SK-N-SH (cell line): ENCODE measurements at regions not wholly inside any gene's neighbourhood (a gene's known extent, or its start where the extent isn't known, plus 50 kb on each side); places are given as distances from the start of the nearest gene placed in this dataset.

ENCODE experiments used
- ELF1 ChIP-seq: IDR thresholded peaks from 2 replicates; pipeline ENCODE4 v1.4.0; 2012
- EZH2phosphoT487 ChIP-seq: fragments of 200-600 bp; sonication (generic); IDR thresholded peaks from 2 replicates; pipeline ENCODE4 v1.6.1; 2017; ENCODE audit warnings: low read depth, mixed run types, mild to moderate bottlenecking, antibody characterized with exemption, moderate library complexity, borderline replicate concordance
- FOXM1 ChIP-seq: IDR thresholded peaks from 2 replicates; pipeline ENCODE4 v1.4.0; 2012; ENCODE audit warnings: low read depth, mild to moderate bottlenecking
- NFIC ChIP-seq: IDR thresholded peaks from 2 replicates; pipeline ENCODE4 v1.4.0; 2012; ENCODE audit warnings: borderline replicate concordance
- POLR2AphosphoS5 ChIP-seq: IDR thresholded peaks from 2 replicates; pipeline ENCODE4 v1.6.1; 2012; ENCODE audit warnings: low read depth, low read length
- RAD21 ChIP-seq: IDR thresholded peaks from 2 replicates; pipeline ENCODE4 v1.6.1; 2012; ENCODE audit warnings: mild to moderate bottlenecking, low read length
- TF ChIP-seq, protein P1 (sequence below): fragments of 200-600 bp; sonication (generic); IDR thresholded peaks from 2 replicates; pipeline ENCODE4 v1.6.1; 2017; ENCODE audit warnings: antibody characterized with exemption, mild to moderate bottlenecking, moderate library complexity
- TF ChIP-seq, protein P2 (sequence below): IDR thresholded peaks from 2 replicates; pipeline ENCODE4 v1.4.0; 2012; ENCODE audit warnings: low read depth, borderline replicate concordance
- TF ChIP-seq, protein P3 (sequence below): IDR thresholded peaks from 2 replicates; pipeline ENCODE4 v1.4.0; 2012; ENCODE audit warnings: low read depth
- TF ChIP-seq, protein P4 (sequence below): IDR thresholded peaks from 2 replicates; pipeline ENCODE4 v1.6.1; 2012; ENCODE audit warnings: mild to moderate bottlenecking, low read depth, low read length, moderate library complexity

DNA sequence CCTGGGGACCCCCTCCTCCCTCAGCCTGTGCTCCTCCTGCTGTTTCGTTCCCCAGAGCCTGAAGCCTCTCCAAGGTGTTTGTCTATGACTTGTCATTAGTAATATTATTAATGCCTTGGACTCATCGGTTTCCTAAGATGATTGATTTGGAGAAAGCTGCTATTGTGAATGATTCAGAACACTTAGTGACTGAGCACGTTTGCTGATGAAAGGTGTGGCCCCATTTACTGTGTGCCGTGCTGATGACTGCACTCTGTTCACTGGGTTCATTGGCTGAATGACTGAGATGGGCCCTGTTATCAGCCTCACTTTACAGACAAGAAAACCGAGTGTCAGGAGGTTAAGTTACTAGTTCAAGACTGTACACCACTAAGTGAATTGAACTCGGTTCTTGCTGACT lies 111.4 kb downstream of the SPP2 start:
- TF ChIP-seq, protein P1, sequence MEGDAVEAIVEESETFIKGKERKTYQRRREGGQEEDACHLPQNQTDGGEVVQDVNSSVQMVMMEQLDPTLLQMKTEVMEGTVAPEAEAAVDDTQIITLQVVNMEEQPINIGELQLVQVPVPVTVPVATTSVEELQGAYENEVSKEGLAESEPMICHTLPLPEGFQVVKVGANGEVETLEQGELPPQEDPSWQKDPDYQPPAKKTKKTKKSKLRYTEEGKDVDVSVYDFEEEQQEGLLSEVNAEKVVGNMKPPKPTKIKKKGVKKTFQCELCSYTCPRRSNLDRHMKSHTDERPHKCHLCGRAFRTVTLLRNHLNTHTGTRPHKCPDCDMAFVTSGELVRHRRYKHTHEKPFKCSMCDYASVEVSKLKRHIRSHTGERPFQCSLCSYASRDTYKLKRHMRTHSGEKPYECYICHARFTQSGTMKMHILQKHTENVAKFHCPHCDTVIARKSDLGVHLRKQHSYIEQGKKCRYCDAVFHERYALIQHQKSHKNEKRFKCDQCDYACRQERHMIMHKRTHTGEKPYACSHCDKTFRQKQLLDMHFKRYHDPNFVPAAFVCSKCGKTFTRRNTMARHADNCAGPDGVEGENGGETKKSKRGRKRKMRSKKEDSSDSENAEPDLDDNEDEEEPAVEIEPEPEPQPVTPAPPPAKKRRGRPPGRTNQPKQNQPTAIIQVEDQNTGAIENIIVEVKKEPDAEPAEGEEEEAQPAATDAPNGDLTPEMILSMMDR = no peak
- TF ChIP-seq EZH2phosphoT487 (no peak), POLR2AphosphoS5 (no peak), NFIC (no peak), RAD21 (no peak), ELF1 (no peak), FOXM1 (no peak)
- TF ChIP-seq, protein P2, sequence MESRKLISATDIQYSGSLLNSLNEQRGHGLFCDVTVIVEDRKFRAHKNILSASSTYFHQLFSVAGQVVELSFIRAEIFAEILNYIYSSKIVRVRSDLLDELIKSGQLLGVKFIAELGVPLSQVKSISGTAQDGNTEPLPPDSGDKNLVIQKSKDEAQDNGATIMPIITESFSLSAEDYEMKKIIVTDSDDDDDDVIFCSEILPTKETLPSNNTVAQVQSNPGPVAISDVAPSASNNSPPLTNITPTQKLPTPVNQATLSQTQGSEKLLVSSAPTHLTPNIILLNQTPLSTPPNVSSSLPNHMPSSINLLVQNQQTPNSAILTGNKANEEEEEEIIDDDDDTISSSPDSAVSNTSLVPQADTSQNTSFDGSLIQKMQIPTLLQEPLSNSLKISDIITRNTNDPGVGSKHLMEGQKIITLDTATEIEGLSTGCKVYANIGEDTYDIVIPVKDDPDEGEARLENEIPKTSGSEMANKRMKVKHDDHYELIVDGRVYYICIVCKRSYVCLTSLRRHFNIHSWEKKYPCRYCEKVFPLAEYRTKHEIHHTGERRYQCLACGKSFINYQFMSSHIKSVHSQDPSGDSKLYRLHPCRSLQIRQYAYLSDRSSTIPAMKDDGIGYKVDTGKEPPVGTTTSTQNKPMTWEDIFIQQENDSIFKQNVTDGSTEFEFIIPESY = no peak
- TF ChIP-seq, protein P3, sequence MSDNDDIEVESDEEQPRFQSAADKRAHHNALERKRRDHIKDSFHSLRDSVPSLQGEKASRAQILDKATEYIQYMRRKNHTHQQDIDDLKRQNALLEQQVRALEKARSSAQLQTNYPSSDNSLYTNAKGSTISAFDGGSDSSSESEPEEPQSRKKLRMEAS = no peak
- TF ChIP-seq, protein P4, sequence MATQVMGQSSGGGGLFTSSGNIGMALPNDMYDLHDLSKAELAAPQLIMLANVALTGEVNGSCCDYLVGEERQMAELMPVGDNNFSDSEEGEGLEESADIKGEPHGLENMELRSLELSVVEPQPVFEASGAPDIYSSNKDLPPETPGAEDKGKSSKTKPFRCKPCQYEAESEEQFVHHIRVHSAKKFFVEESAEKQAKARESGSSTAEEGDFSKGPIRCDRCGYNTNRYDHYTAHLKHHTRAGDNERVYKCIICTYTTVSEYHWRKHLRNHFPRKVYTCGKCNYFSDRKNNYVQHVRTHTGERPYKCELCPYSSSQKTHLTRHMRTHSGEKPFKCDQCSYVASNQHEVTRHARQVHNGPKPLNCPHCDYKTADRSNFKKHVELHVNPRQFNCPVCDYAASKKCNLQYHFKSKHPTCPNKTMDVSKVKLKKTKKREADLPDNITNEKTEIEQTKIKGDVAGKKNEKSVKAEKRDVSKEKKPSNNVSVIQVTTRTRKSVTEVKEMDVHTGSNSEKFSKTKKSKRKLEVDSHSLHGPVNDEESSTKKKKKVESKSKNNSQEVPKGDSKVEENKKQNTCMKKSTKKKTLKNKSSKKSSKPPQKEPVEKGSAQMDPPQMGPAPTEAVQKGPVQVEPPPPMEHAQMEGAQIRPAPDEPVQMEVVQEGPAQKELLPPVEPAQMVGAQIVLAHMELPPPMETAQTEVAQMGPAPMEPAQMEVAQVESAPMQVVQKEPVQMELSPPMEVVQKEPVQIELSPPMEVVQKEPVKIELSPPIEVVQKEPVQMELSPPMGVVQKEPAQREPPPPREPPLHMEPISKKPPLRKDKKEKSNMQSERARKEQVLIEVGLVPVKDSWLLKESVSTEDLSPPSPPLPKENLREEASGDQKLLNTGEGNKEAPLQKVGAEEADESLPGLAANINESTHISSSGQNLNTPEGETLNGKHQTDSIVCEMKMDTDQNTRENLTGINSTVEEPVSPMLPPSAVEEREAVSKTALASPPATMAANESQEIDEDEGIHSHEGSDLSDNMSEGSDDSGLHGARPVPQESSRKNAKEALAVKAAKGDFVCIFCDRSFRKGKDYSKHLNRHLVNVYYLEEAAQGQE = no peak
